ENCODE measurements at regions not wholly inside any gene's neighbourhood (a gene's known extent, or its start where the extent isn't known, plus 50 kb on each side); places are given as distances from the start of the nearest gene placed in this dataset.
"Not testable (repeated sequence)": the region's sequence is repeated elsewhere in the genome, so short reads cannot be mapped to it uniquely, and the experiment has no call there.

DNA sequence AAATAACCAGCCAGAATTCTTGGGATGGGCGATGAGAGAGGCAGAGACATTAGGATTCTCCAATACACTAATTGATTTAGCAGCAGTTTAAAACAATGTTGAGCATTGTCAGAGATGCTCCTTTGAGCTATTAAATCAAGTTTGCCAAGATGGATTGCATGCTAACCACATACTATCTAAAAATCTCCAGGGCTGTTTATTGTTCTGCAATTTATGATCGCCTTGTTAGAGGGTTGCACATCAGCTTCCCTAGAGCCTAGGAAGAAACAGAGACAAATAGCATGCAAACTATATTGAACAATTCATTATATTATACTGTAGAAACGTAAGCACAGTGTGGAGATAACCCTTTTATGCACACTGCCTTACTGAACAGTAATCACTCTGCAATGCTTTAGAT is 599.9 kb downstream of the SOX5 start:
- DNase-seq (ENCODE audit: low read depth in 4 of 4, low spot score in 3 of 4) = no peak

DNA sequence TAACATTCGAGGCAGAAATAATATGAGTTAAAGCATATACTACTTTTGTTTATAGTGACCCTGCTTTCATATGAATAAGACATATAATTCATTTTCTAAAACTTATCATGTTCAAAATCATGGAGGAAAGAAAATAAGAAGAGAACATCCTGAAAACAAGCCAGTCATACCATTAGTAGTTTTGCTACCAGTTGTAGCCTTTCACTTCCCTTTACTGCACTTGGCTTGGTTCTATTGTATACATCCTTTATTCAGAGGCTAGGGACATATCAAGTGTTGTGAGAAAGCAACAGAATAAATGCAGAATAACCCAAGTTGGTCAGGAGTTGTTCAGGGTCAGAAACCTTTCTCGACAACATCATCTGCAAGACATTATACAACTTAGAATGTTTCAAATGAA is 598.7 kb downstream of the SOX5 start:
- no peak for DNase-seq (ENCODE audit: low read depth in 4 of 4, low spot score in 3 of 4)

DNA sequence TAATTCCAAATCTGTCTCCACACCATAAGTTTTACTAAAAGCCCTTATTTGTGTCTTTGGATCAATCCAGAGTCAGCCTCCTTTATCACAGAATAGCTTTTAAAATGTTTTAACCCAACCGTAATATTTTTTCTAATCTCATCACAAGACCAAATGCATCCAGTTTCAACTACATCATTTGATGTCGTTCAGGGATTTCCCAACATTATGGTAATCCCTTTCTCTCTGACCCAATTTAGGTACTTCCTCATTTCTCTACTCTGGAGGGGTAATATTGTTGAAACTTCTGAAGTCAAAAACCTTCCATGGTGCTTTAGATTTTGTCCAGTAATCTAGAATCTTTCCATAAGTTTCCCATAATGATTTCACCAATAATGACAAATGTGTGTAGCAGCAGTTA is 596.8 kb downstream of the SOX5 start:
- no peak for DNase-seq (ENCODE audit: low read depth in 4 of 4, low spot score in 3 of 4)

DNA sequence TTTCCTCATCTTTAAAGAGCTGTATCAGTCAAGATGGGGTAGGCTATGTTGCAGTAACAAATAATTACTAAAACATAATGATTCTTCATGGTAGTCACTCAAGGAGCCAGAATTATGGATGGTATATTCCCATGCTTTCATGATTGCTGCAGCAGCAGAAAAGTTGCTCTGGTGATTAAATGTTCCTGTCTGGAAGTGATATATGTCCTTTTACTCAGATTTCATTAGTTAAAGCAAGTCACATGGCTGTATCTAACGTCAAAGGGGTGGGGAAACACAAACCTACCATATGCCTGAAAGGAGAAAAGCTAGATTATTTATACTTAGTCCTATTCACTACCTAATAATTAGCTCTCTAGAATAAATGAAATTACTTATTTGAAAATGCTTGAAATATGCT is 594.7 kb downstream of the SOX5 start:
- DNase-seq (ENCODE audit: low read depth in 4 of 4, low spot score in 3 of 4) = no peak

DNA sequence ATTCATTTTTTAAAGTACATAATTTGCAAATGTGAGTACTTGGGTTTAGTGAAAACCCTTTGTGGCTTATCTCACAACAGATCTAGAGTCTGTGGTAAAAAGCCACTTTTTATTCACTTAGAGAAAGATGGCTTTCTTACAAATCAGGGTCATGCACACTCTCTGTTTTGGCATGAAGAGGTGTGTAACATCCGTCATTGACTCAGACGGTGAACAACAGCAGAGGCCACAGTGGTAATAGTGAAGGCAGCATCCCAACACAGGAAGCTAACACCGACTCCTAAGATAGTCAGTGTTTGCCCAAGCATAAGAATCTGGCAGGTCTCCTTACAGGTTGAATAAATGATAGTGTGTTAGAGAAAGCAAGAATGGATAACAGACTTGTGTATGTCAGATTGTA is 593.0 kb downstream of the SOX5 start:
- DNase-seq (ENCODE audit: low read depth in 4 of 4, low spot score in 3 of 4) = no peak

DNA sequence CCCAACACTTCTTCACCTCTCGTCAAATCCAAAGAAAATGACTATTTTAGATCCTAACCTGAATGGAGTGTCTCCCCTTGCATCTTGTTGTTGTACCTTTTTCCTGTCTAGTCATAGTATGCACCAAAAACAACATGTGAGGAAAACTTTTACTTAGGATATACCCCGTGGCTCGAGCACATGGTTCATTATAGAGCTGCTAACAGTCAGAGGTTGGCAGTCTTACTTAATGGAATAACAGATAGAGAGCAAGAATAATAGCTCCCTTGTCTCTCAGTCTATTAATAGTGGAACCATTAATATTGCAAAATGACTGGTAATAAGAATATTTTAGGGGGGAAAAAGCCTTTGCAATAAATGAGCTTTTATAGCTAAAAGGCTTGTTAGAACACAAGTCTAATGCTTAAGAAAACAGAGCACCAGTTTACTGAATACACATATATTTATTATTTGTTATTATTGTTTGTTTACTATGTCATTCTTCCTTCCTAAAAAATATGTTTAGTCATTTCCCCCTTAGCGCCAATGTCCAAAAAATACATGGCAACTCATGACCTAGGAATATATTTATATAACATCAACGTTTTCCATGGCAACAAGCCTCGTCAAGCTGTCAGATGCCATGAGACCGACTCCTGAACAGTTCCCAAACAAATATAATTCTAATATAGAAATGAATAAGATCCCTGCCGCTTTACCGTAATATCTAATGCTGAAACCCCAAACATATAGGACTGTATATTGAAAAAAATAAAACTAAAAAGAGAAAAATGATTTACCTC is 592.4 kb downstream of the SOX5 start:
- DNase-seq (ENCODE audit: low read depth in 4 of 4, low spot score in 3 of 4) = no peak

DNA sequence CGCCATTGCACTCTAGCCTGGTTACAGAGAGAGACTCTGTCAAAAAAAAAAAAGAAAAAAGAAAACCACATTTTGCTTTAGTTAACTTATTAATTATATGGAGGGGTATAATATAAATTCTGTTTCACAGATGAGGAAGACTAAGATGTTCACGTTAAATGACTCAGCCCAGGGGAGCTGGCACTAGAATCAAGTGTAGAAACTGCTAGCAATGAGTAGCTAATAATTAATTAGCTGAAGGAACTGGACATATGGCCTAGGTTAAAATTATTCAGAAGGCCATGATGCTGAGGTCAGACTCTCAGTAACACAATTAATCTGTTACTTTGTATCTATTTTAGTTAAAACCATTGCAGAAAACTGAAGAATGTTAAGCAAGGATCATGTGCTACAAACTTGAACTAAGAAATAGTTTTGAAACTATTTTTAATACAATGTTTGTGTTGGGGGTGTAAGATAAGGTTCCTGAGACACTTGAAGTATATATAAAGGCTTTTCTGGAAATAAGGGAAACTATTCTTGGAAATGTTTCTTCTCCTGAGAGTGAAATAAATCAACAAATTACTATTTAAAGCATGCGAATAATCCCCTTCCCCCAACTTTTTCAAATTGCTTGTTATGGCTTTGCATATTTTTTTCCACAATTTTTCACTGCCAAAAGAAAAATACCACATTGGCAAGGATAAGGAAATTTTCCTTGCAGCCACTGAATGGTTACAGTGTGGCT is 589.3 kb downstream of the SOX5 start:
- peak in 2 of 4 donors; percentile 10 to 30 for DNase-seq (ENCODE audit: low read depth in 4 of 4, low spot score in 3 of 4)

DNA sequence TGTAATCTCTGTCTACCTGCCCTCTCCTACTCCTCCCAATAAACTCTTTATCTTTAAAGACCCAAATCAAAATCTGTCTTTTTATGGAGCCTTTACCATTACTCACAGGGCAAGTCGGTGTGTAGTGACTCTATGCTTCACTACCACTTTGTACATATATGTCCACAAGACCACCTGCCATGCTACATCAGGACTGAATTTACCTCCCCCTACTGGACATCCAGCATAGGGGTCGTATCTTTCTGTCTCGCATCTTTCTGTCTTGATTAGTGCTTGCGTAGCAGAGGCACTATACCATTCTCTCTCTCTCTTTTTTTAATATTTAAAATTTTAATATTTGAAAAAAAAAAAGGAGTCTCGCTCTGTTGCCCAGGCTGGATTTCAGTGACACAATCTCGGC is 587.5 kb downstream of the SOX5 start:
- no peak for DNase-seq (ENCODE audit: low read depth in 4 of 4, low spot score in 3 of 4)

DNA sequence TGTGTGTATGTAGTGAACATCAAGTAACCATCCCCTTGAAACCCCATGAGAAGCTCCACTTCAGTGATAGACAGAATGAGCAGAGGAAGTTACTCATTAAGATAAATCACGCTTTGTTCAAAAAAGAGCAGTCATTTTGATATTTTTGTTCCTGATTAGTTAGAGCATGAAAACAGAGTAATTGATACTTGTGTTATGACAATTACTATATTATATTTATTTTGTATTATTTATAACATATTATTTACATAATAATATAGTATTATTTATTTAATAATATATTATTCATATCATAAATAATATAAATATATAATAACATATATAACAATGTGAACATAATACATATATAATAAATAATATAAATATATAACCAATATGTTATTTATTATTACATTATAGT is 580.9 kb downstream of the SOX5 start:
- DNase-seq (ENCODE audit: low read depth in 4 of 4, low spot score in 3 of 4) = no peak

DNA sequence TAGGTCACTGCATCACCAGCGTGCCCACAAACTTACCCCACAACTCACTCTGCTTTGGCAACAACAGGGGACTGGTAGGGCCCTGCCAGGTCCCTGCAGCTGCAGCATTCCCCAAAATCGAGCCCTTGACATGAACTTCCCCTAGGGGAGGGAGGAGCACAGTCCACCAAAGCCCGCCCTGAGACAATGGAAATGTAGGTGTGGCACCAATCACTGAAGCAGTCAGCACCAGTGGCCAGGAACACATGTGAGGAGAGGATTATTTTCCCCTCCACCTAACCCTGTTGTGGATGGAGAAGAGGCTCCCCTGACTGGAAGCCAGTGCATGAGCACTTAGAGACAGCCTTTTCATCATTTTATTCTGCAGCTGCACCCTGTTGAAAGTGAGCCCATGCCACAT is 573.8 kb downstream of the SOX5 start:
- no peak for DNase-seq (ENCODE audit: low read depth in 4 of 4, low spot score in 3 of 4)

DNA sequence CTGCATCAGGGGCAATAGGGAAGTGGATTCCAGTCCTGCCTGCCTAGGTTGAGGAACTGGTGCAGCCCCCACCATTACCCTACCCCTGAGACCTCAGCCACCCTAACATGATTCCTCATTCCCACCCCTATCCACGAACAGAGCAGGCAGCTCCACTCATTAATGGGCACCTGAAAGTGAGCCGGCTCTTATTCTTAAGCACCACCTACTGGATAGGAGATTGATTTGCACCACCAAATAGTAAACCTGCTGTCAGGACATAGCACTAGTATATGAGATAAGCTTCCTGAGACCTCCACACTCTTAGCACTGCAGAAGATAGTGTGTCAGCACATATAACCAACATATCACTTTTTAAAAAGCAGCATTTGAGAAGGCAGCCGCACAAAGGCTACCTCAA is 573.2 kb downstream of the SOX5 start:
- no peak for DNase-seq (ENCODE audit: low read depth in 4 of 4, low spot score in 3 of 4)

DNA sequence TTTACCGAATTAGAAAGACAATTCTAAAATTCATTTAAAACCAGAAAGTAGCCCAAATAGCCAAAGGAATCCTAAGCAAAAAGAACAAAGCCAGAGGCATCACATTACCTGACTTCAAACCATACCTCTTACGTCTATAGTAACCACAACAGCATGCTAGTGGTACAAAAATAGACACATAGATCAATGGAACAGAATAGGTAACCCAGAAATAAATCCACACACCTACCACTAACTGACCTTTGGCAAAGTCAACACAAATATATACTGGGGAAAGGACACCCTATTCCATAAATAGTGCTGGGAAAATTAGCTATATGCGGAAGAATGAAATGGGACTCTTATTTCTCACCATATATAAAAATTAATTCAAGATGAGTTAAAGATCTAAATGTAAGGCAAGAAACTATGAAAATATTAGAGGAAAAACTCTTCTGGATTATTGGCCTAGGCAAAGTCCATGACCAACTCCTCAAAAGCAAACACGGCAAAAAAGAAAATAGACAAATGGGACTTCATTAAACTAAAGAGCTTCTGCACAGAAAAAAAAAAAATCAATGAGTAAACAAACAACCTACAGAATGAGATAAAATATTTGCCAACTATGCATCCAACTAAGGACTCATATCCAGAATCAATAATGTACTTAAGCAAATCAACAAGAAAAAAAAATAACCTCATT is 568.9 kb downstream of the SOX5 start:
- no peak for DNase-seq (ENCODE audit: low read depth in 4 of 4, low spot score in 3 of 4)

DNA sequence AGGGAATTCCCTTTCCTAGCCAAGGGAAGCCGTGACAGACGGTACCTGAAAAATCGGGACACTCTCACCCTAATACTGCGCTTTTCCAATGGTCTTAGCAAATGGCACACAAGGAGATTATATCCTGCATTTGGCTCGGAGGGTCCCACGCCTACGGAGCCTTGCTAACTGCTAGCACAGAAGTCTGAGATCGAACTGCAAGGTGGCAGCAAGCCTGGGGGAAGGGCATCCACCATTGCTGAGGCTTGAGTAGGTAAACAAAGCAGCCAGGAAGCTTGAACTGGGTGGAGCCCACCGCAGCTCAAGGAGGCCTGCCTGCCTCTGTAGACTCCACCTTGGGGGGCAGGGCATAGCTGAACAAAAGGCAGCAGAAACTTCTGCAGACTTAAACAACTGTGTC is 560.6 kb downstream of the SOX5 start:
- not testable (repeated sequence) for DNase-seq (ENCODE audit: low read depth in 4 of 4, low spot score in 3 of 4)

DNA sequence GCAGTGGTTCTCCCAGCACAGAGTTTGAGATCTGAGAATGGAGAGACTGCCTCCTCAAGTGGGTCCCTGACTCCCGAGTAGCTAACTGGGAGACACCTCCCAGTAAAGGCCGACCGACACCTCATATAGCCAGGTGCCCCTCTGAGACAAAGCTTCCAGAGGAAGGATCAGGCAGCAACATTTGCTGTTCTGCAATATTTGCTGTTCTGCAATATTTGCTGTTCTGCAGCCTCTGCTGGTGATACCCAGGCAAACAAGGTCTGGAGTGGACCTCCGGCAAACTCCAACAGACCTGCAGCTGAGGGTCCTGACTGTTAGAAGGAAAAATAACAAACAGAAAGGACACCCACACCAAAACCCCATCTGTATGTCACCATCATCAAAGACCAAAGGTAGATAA is 560.2 kb downstream of the SOX5 start:
- DNase-seq (ENCODE audit: low read depth in 4 of 4, low spot score in 3 of 4) = not testable (repeated sequence)

DNA sequence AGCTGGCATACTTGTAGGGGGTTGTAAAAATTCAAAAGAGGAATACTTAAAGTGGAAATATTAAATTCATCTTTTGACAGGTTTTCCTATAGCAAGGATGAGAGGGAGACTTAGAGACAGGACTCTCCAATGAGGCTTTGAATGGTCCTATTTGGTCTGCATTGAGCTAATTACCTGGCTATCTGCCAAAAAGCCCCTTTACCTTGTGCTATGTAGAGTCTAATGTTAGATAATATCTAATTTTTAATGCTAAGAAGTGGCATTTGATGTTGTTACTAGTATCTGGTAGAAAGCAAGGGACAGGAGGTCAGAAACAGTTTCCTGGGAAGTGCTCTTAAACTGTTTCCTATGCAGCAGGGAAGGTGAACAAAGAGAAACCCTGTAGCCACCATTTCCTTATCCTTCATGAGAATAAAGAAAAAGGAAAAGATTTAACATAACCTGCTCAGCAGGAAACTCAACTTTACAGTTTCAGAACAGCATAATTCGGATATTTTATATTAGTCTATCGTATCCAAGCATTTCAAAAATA is 550.0 kb downstream of the SOX5 start:
- DNase-seq (ENCODE audit: low read depth in 4 of 4, low spot score in 3 of 4) = no peak

DNA sequence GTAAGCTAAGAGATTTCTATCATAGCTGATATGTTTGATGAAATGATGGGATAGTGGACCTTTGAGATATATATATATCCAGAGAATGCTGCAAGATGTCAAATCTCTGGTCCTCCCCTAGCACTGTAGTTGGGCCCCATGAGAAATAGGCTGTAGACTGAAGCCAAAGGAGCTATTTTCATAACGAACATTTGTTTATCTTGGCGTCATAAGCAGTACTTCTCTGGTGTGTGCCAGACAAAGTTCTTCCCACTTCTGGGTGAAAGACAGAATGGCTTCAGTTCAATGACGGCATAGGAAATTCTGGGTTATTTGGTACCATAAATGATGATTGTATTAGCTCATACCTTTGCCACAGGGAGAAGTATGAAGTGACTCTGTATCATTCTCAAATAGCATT is 534.3 kb downstream of the SOX5 start:
- DNase-seq (ENCODE audit: low read depth in 4 of 4, low spot score in 3 of 4) = no peak

DNA sequence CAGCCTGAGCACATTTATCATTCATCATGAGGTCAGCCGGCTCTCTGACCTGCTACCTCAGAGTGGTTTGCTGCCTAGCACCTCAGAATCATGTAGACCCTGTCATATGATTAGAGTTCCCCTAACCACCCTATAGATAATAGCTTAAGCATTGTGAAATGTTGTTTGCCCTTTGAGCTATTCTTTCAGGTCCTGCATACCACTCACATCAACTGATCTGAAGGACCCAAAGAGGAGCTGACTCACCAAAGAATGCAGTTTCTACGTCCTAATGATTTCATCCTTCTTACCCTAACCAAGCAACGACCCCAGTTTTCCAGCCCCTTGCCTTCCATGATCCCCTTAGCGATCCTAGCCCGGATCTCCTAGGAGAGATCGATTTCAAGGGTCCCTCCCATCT is 527.9 kb downstream of the SOX5 start:
- no peak for DNase-seq (ENCODE audit: low read depth in 4 of 4, low spot score in 3 of 4)

DNA sequence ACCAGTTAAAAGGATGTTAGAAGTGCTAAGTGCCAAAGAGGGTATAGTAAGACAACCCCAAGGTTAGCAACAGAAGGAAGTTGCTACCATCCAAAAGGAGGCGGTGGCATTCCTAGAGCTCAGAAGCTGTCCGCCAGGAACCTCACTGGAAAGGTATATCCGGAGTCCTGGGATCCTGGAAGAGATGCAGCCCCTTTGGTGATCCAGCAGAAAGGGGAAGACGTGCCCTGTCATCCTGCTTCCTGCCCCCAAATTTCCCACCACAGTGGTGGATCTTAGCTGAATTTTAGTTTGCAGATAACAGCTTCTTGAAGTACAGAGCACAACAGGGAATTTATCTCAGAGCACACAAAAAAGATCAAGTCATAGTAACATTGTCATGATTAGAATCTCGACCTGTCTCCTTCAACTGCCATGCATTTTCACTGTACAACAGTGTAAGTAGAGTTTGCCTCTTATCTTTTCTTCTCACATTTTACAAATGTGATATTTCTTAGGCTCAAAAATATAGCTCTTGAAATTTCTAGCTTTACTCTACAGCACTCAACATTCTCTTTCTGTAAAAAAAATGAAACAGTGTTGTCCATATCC is 526.3 kb downstream of the SOX5 start:
- no peak for DNase-seq (ENCODE audit: low read depth in 4 of 4, low spot score in 3 of 4)

DNA sequence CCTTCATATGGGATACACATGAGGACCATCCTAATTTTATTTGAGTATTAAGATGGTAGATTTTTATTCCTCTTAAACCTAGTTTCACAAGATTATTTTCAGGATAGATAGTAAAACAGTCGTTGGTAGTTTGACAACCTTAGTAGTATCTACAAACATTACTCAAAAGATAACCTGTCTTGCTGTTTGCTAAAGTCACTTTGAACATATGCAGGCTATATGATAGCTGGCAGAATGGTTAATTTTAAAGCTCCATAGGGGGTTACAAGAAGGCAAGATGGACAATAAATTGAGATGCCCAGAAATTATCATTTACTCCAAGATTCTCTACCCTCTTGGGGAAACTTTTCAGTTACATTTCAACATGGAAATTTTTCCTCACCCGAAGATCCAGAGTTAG is 525.7 kb downstream of the SOX5 start:
- no peak for DNase-seq (ENCODE audit: low read depth in 4 of 4, low spot score in 3 of 4)

DNA sequence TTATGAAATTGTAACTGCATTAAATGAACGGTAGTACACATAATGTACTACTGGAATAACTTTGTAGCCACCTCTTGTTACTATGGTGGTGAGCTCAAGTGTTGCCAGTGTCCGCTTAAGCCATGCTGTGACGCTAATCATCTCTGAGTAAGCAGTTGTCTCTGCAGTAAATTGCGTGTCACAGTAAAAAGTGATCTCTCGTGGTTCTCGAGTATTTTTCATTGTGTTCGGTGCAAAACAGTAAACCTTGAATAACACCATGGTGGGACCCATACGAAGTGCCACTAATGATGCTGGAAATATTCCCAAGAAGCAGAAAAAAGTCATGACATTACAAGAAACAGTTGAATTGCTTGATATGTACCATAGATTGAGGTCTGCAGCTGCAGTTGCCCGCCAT is 524.8 kb downstream of the SOX5 start:
- no peak for DNase-seq (ENCODE audit: low read depth in 4 of 4, low spot score in 3 of 4)

DNA sequence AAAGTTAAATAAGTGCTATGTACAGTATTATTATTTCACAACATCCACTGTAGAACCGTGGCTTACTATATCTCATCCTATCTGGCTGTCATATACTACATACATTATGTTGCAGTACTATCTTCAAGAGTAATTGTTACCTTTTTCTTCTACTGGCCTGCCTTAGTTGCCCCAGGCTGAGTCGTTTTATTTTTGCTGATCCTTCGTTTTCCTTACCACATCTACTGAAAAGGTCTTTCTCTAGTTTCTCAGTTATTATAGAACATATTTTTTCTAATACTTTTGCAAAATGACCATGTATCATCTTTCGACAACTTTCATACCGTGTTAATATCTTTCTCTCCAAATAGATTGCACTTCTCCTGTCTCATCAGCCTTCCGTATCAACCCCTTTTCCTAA is 523.1 kb downstream of the SOX5 start:
- DNase-seq (ENCODE audit: low read depth in 4 of 4, low spot score in 3 of 4) = no peak
